Sigmoid colon (tissue), 6 donors: ENCODE measurements at regions not wholly inside any gene's neighbourhood (a gene's known extent, or its start where the extent isn't known, plus 50 kb on each side); places are given as distances from the start of the nearest gene placed in this dataset.

ENCODE experiments used
- DNase-seq: peaks from one replicate; pipeline ENCODE4 v3.0.0-alpha.2; 2019
- H3K27ac ChIP-seq, 4 donors: fragments of 200-600 bp; sonication (generic); one replicate each; pipeline ENCODE4 v1.5.1; 2016 to 2019; ENCODE audit warnings: mild to moderate bottlenecking in 1 of 4
- H3K27me3 ChIP-seq, 3 donors: fragments of 200-600 bp; sonication (generic); one replicate each; pipeline ENCODE4 v1.5.1; 2019; ENCODE audit warnings: mild to moderate bottlenecking in 1 of 3
- H3K36me3 ChIP-seq, 4 donors: fragments of 200-600 bp; sonication (generic); one replicate each; pipeline ENCODE4 v1.5.1; 2016 to 2019
- H3K4me1 ChIP-seq, 4 donors: fragments of 200-600 bp; sonication (generic); one replicate each; pipeline ENCODE4 v1.5.1; 2017 to 2019
- H3K4me3 ChIP-seq, 4 donors: fragments of 200-600 bp; sonication (generic); one replicate each; pipeline ENCODE4 v1.5.1; 2017 to 2019; ENCODE audit warnings: mild to moderate bottlenecking in 2 of 4, moderate library complexity in 1 of 4
- H3K9me3 ChIP-seq, 4 donors: fragments of 200-600 bp in 3 of 4; sonication (generic) in 3 of 4; one replicate each; pipeline versions ENCODE4 v1.5.1 to v1.6.1; 2013 to 2019
- EP300 ChIP-seq, 4 donors: sonication (generic); formaldehyde crosslinking; IDR thresholded peaks; one replicate each; pipeline ENCODE4 v1.6.1; 2017; ENCODE audit warnings: antibody characterized with exemption in 4 of 4
- POLR2A ChIP-seq, 2 donors: fragments of 450-650 bp; IDR thresholded peaks; one replicate each; pipeline ENCODE4 v1.6.1; 2016; ENCODE audit warnings: antibody characterized with exemption in 2 of 2, mild to moderate bottlenecking in 2 of 2, moderate library complexity in 2 of 2
- POLR2AphosphoS5 ChIP-seq, 4 donors: sonication (generic); formaldehyde crosslinking; IDR thresholded peaks; one replicate each; pipeline ENCODE4 v1.6.1; 2017; ENCODE audit warnings: antibody characterized with exemption in 4 of 4
- WGBS, 2 donors: extraction: QIAGEN DNeasy Blood & Tissue Kit; methylation state at CpG; one replicate each; pipeline ENCODE4 v1.1.7; 2013; 5-methylcytosine and 5-hydroxymethylcytosine counted together
- intact Hi-C: fragments of 100-400 bp; cut with DNase I; formaldehyde crosslinking; loops from one replicate; pipeline ENCODE4 v1.15.1; 2023
- TF ChIP-seq, protein P1 (sequence below), 4 experiments: fragments of 450-650 bp in 3 of 4; fragments of 200-600 bp in 1 of 4; IDR thresholded peaks; one replicate each; pipeline ENCODE4 v1.5.1; 2016 to 2019; ENCODE audit warnings: antibody characterized with exemption in 4 of 4, mild to moderate bottlenecking in 3 of 4, moderate library complexity in 2 of 4
- donor health status: healthy with polysubstance abuse.
- donor health status: healthy.

DNA sequence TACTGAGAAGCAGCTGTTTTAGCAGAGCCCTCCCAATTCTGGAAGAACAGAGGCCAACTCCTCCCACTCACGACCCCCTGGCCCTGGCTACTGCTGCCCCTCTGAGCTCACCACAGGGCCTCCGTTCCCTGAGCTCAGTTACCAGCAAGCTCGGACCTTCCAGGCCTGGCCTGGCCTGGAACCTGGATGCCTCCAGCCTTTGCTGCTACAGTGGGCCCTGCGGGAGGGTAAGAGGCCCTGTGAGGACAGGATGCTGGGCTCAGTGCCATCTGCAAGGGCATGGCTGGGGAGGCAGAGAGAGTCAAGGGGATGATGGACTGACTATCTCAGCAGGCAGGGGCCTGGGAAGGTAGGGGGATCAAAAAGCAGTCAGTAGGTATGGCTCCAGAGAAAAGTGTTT lies 209.9 kb upstream of the NCAM1 start:
- TF ChIP-seq POLR2AphosphoS5 (IDR thresholded peaks at IDR 0.05): no peak
- TF ChIP-seq, protein P1, sequence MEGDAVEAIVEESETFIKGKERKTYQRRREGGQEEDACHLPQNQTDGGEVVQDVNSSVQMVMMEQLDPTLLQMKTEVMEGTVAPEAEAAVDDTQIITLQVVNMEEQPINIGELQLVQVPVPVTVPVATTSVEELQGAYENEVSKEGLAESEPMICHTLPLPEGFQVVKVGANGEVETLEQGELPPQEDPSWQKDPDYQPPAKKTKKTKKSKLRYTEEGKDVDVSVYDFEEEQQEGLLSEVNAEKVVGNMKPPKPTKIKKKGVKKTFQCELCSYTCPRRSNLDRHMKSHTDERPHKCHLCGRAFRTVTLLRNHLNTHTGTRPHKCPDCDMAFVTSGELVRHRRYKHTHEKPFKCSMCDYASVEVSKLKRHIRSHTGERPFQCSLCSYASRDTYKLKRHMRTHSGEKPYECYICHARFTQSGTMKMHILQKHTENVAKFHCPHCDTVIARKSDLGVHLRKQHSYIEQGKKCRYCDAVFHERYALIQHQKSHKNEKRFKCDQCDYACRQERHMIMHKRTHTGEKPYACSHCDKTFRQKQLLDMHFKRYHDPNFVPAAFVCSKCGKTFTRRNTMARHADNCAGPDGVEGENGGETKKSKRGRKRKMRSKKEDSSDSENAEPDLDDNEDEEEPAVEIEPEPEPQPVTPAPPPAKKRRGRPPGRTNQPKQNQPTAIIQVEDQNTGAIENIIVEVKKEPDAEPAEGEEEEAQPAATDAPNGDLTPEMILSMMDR (IDR thresholded peaks at IDR 0.05): no peak
- no peak for TF ChIP-seq POLR2A (IDR thresholded peaks at IDR 0.05)
- H3K4me3 ChIP-seq: no peak overlapping the region
- no peaks in the 10 kb centered on the region for H3K9me3 ChIP-seq
- intact Hi-C loops: no loop called here
- H3K27me3 ChIP-seq: no peaks in the 10 kb centered on the region
- H3K27ac ChIP-seq: no peak overlapping the region
- DNase-seq: peak; percentile 60
- H3K4me1 ChIP-seq: peaks cover 0 to 11% (median 3%) of the 10 kb centered on the region in 4 donors
- WGBS, 2 donors: 67 to 72% methylated on average over 4 of the region's 4 CpGs
- H3K36me3 ChIP-seq: no peaks in the 10 kb centered on the region

GRCh38 chr11:112751772-112752171 lies 209.4 kb upstream of the NCAM1 start:
- Histone ChIP-seq H3K36me3 (no peaks in the 10 kb centered on the region), H3K27me3 (no peaks in the 10 kb centered on the region), H3K27ac (no peak overlapping the region), H3K9me3 (no peaks in the 10 kb centered on the region), H3K4me1 (peaks cover 0 to 11% (median 3%) of the 10 kb centered on the region in 4 donors), H3K4me3 (no peak overlapping the region)
- intact Hi-C loops: no loop called here
- DNase-seq: peak; percentile 11
- TF ChIP-seq POLR2A (IDR thresholded peaks at IDR 0.05): no peak
- TF ChIP-seq EP300 (IDR thresholded peaks at IDR 0.05): no peak
- TF ChIP-seq, protein P1 (IDR thresholded peaks at IDR 0.05): no peak
- no peak for TF ChIP-seq POLR2AphosphoS5 (IDR thresholded peaks at IDR 0.05)
- whole genome bisulfite sequencing, 2 donors: 53 to 68% methylated on average over 2 of the region's 2 CpGs

DNA sequence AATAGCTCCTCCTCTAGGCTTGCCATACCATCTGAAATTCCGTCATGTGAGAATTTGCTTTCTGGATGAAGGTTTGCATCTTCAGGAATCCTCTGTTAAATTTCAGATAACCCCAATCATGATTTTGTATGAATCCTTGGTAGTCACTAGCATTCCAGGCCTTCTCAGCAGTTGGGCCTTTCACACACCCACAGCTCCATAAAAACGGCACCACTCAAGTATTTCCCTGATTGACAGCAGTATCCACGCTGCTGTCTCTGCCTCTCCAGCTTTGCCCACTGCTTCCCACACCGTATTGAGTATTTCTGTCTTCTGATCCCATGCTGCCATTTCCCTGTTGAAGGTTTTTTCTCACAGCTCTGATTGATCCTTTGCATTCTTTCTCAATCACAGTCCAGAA lies 208.7 kb upstream of the NCAM1 start:
- DNase-seq: peak; percentile 22
- 55 to 70% methylated on average over 4 of the region's 4 CpGs for WGBS, 2 donors
- H3K27me3 ChIP-seq: no peaks in the 10 kb centered on the region
- H3K27ac ChIP-seq: no peak overlapping the region
- no peak overlapping the region for H3K4me3 ChIP-seq
- no peaks in the 10 kb centered on the region for H3K9me3 ChIP-seq
- no peaks in the 10 kb centered on the region for H3K36me3 ChIP-seq
- H3K4me1 ChIP-seq: peaks cover 0 to 17% (median 3%) of the 10 kb centered on the region in 4 donors
- intact Hi-C loops: no loop called here
- no peak for TF ChIP-seq POLR2AphosphoS5 (IDR thresholded peaks at IDR 0.05)

DNA sequence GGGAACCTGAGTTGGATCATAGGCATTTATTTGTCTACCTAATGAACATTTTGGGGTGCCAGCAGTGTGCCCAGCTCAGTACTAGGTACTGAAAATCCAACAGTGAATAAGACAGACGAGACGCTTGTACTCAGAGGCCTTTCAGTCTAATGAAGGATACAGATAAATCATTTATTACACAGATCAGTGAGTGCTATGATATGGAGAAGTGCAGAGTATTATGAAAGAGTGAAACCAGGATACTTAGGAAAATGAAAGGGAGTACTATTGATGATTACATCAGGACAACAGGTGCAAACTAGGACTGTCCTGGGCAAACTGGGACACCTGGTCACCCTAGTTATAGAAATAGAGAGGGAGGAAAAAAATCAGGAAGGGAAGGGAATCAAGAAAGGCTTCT lies 207.5 kb upstream of the NCAM1 start:
- H3K36me3 ChIP-seq: no peaks in the 10 kb centered on the region
- TF ChIP-seq POLR2AphosphoS5 (IDR thresholded peaks at IDR 0.05) (no peak), POLR2A (IDR thresholded peaks at IDR 0.05) (no peak), EP300 (IDR thresholded peaks at IDR 0.05) (no peak)
- TF ChIP-seq, protein P1 (IDR thresholded peaks at IDR 0.05): no peak
- intact Hi-C loops: no loop called here
- H3K27ac ChIP-seq: no peak overlapping the region
- peaks cover 0 to 23% (median 3%) of the 10 kb centered on the region in 4 donors for H3K4me1 ChIP-seq
- 83 to 96% methylated on average over 2 of the region's 2 CpGs for WGBS, 2 donors
- no peaks in the 10 kb centered on the region for H3K9me3 ChIP-seq
- H3K4me3 ChIP-seq: no peak overlapping the region
- H3K27me3 ChIP-seq: no peaks in the 10 kb centered on the region
- DNase-seq: no peak

DNA sequence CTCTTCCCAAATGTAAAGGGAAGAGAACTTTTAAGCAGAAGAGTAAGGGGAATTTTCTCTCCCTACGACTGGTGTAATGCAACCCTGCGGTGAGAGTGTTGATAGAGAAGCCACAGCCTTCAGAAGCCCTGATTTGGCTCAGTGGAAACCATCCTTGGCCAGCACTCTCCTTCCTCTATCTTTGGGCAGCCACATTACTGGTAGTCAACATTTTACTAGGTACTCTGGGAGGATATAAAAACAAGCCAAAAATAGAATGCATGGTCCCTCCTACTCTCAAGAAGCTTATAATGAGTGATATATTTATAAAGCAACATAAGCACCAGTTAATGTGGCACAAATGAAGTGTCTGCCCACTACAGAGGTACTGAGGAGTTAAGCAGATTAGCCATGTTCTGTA lies 201.8 kb upstream of the NCAM1 start:
- WGBS, 2 donors: 94% methylated on average over 2 of the region's 2 CpGs
- Histone ChIP-seq H3K36me3 (no peaks in the 10 kb centered on the region), H3K4me1 (peaks cover 0 to 29% (median 5%) of the 10 kb centered on the region in 4 donors), H3K9me3 (no peaks in the 10 kb centered on the region), H3K27ac (no peak overlapping the region), H3K4me3 (no peak overlapping the region), H3K27me3 (no peaks in the 10 kb centered on the region)
- intact Hi-C loops: no loop called here
- DNase-seq: no peak
- no peak for TF ChIP-seq POLR2AphosphoS5 (IDR thresholded peaks at IDR 0.05)
- TF ChIP-seq POLR2A (IDR thresholded peaks at IDR 0.05): no peak
- TF ChIP-seq, protein P1 (IDR thresholded peaks at IDR 0.05): no peak
- no peak for TF ChIP-seq EP300 (IDR thresholded peaks at IDR 0.05)
